ENCODE measurements at regions not wholly inside any gene's neighbourhood (a gene's known extent, or its start where the extent isn't known, plus 50 kb on each side); places are given as distances from the start of the nearest gene placed in this dataset.

DNA sequence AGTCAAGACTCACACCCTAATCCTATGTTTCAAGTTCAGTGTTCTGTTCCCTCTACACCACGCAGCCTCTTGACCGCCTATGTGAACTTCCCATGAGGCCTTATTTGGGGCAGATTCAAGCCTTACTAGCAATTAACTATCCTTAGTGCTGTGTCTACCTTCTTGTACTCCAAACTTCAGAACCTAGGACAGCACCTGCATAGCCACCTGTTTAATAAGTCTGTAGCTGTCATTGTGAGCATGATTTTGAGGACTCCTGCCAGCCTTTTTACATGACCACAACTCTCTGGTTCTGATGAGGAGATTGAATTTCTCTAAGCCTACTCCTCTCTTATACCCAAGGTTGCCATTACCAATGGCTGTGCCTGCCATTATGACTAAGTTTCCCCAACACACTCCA lies 50.8 kb upstream of the PCSK1 start:
- Histone ChIP-seq H3K9me3 (ENCODE audit: control insufficient read depth, low read depth, low read length) (no peaks in the 10 kb centered on the region), H3K23me2 (ENCODE audit: insufficient read length, low read depth, low read length, poor library complexity, severe bottlenecking) (no peaks in the 10 kb centered on the region), H3K14ac (ENCODE audit: insufficient read depth, low read length) (no peak overlapping the region), H3K23ac (ENCODE audit: insufficient read length, low read depth, low read length) (no peak overlapping the region), H2BK15ac (ENCODE audit: low read depth, low read length) (no peak overlapping the region), H3T11ph (ENCODE audit: low read length) (no peak overlapping the region), H3K4me2 (ENCODE audit: insufficient read depth, insufficient read length, low read length) (no peak overlapping the region), H3K27ac (ENCODE audit: insufficient read length, low read depth, low read length) (no peak overlapping the region), H3K79me1 (ENCODE audit: insufficient read depth, low read depth, low read length, poor library complexity, severe bottlenecking) (no peaks in the 10 kb centered on the region), H4K91ac (ENCODE audit: insufficient read length, low read depth, low read length) (no peak overlapping the region), H4K8ac (replicated peaks; ENCODE audit: insufficient read length, low read depth, low read length) (no peak overlapping the region), H3K9ac (ENCODE audit: extremely low read depth, insufficient read length, low read length) (no peak overlapping the region), H2BK5ac (ENCODE audit: insufficient read length, low read length) (no peak overlapping the region), H2AFZ (ENCODE audit: low read length) (no peak overlapping the region), H3K18ac (ENCODE audit: insufficient read length, low read depth, low read length) (no peak overlapping the region), H3K4ac (ENCODE audit: low read depth, low read length) (no peak overlapping the region), H4K20me1 (ENCODE audit: control insufficient read depth, insufficient read depth, insufficient read length) (no peaks in the 10 kb centered on the region), H2BK120ac (ENCODE audit: low read depth, low read length, poor library complexity, severe bottlenecking) (no peak overlapping the region), H3K56ac (ENCODE audit: insufficient read length, low read depth, low read length) (no peak overlapping the region), H3K4me1 (ENCODE audit: insufficient read depth, low read length) (no peaks in the 10 kb centered on the region), H4K5ac (ENCODE audit: insufficient read length, low read depth, low read length) (no peak overlapping the region), H2AK5ac (ENCODE audit: insufficient read length, low read length) (no peak overlapping the region), H2BK20ac (ENCODE audit: low read depth, low read length, poor library complexity, severe bottlenecking) (no peak overlapping the region), H3K27me3 (ENCODE audit: insufficient read depth, low read length) (no peaks in the 10 kb centered on the region), H3K79me2 (ENCODE audit: insufficient read depth, low read length) (no peaks in the 10 kb centered on the region), H2BK12ac (ENCODE audit: insufficient read length, low read depth, low read length) (no peak overlapping the region)
- Mint-ChIP-seq H3K4me1 (no peaks in the 10 kb centered on the region), H3K27ac (no peak overlapping the region), H3K4me3 (no peak overlapping the region), H3K27me3 (ENCODE audit: low read depth) (no peaks in the 10 kb centered on the region; the same call in 1 of the 2 replicates), H3K36me3 (ENCODE audit: insufficient read depth in 1 of 3, low read depth in 3 of 3) (no peaks in the 10 kb centered on the region), H3K9me3 (no peaks in the 10 kb centered on the region)
- TF ChIP-seq, protein P1, sequence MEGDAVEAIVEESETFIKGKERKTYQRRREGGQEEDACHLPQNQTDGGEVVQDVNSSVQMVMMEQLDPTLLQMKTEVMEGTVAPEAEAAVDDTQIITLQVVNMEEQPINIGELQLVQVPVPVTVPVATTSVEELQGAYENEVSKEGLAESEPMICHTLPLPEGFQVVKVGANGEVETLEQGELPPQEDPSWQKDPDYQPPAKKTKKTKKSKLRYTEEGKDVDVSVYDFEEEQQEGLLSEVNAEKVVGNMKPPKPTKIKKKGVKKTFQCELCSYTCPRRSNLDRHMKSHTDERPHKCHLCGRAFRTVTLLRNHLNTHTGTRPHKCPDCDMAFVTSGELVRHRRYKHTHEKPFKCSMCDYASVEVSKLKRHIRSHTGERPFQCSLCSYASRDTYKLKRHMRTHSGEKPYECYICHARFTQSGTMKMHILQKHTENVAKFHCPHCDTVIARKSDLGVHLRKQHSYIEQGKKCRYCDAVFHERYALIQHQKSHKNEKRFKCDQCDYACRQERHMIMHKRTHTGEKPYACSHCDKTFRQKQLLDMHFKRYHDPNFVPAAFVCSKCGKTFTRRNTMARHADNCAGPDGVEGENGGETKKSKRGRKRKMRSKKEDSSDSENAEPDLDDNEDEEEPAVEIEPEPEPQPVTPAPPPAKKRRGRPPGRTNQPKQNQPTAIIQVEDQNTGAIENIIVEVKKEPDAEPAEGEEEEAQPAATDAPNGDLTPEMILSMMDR (conservative IDR thresholded peaks at IDR 0.05), result no peak
- DNase-seq, result no peak
- no CpG with 5 or more reads among the region's 2 CpGs for WGBS (ENCODE audit: extremely low coverage, insufficient read length, low lambda C conversion rate)

Measured in H9 (cell line).